ENCODE measurements at regions not wholly inside any gene's neighbourhood (a gene's known extent, or its start where the extent isn't known, plus 50 kb on each side); places are given as distances from the start of the nearest gene placed in this dataset.

GRCh38 chrX:25733148-25733547 lies 405.0 kb upstream of the MAGEB18 start:
- TF ChIP-seq ZNF274 (IDR thresholded peaks at IDR 0.05; ENCODE audit: low read depth, low read length) (no peak), YY1 (IDR thresholded peaks at IDR 0.05; ENCODE audit: insufficient read depth, insufficient read length) (no peak)
